Brain microvascular endothelial cell (primary cell): ENCODE measurements at regions not wholly inside any gene's neighbourhood (a gene's known extent, or its start where the extent isn't known, plus 50 kb on each side); places are given as distances from the start of the nearest gene placed in this dataset.
"Not testable (repeated sequence)": the region's sequence is repeated elsewhere in the genome, so short reads cannot be mapped to it uniquely, and the experiment has no call there.

Experiments
- DNase-seq: peaks from one replicate; pipeline ENCODE4 v3.0.0-alpha.2; 2020
- H3K27ac ChIP-seq: fragments of 250-450 bp; sonication (Bioruptor Pico); 2 replicates; pipeline ENCODE4 v1.5.1; 2020; ENCODE audit warnings: mild to moderate bottlenecking, moderate library complexity
- H3K27me3 ChIP-seq: fragments of 250-450 bp; sonication (Bioruptor Pico); replicated peaks from 2 replicates; pipeline ENCODE4 v1.5.1; 2020; ENCODE audit warnings: mild to moderate bottlenecking
- H3K36me3 ChIP-seq: fragments of 250-450 bp; sonication (Bioruptor Pico); replicated peaks from 2 replicates; pipeline ENCODE4 v1.5.1; 2020; ENCODE audit warnings: mild to moderate bottlenecking
- H3K4me3 ChIP-seq: 2 replicates; pipeline ENCODE4 v1.5.1; 2011; ENCODE audit warnings: low read depth, mild to moderate bottlenecking, control low read depth, low read length, moderate library complexity
- CTCF ChIP-seq: IDR thresholded peaks from 2 replicates; pipeline ENCODE4 v1.5.1; 2011; ENCODE audit warnings: low read depth, mild to moderate bottlenecking, moderate library complexity, low read length, control low read depth, inconsistent platforms; ENCODE audit errors: missing control alignments
- in situ Hi-C: cut with HindIII; loops from 2 replicates; pipeline ENCODE4 v1.10.0; 2017; ENCODE audit warnings: low sequenced_read_pairs, low pct_ligation_motif_present

GRCh38 chr4:52408471-52408870, 250.6 kb downstream of the USP46 start:
- no peaks in the 10 kb centered on the region for H3K27me3 ChIP-seq
- H3K27ac ChIP-seq: no peak overlapping the region
- TF ChIP-seq CTCF: no peak
- no peak overlapping the region for H3K4me3 ChIP-seq
- H3K36me3 ChIP-seq: no peaks in the 10 kb centered on the region
- DNase-seq: no peak
- in situ Hi-C loops: no loop called here

GRCh38 chr4:52409766-52410165, 249.3 kb downstream of the USP46 start:
- H3K36me3 ChIP-seq, DNase-seq, H3K4me3 ChIP-seq, H3K27ac ChIP-seq, in situ Hi-C loops, H3K27me3 ChIP-seq: not testable (repeated sequence)

- H3K27ac ChIP-seq: no peak overlapping the region
- no peak overlapping the region for H3K4me3 ChIP-seq
- H3K27me3 ChIP-seq: no peaks in the 10 kb centered on the region
- TF ChIP-seq CTCF: no peak
- H3K36me3 ChIP-seq: no peaks in the 10 kb centered on the region
- in situ Hi-C loops: no loop called here
- no peak for DNase-seq
Measured at GRCh38 chr4:52410971-52411370, 248.1 kb downstream of the USP46 start.

GRCh38 chr4:52420330-52420729, 238.8 kb downstream of the USP46 start:
- Histone ChIP-seq H3K27me3 (no peaks in the 10 kb centered on the region), H3K27ac (no peak overlapping the region), H3K4me3 (no peak overlapping the region), H3K36me3 (no peaks in the 10 kb centered on the region)
- TF ChIP-seq CTCF: no peak
- DNase-seq: no peak
- in situ Hi-C loops: no loop called here

GRCh38 chr4:52421811-52422213, 237.3 kb downstream of the USP46 start:
- H3K36me3 ChIP-seq: no peaks in the 10 kb centered on the region
- DNase-seq: no peak
- no peak overlapping the region for H3K4me3 ChIP-seq
- in situ Hi-C loops: no loop called here
- TF ChIP-seq CTCF: no peak
- no peaks in the 10 kb centered on the region for H3K27me3 ChIP-seq
- no peak overlapping the region for H3K27ac ChIP-seq

- no peak for TF ChIP-seq CTCF
- Histone ChIP-seq H3K27ac (no peak overlapping the region), H3K4me3 (no peak overlapping the region), H3K27me3 (no peaks in the 10 kb centered on the region), H3K36me3 (no peaks in the 10 kb centered on the region)
- DNase-seq: no peak
- in situ Hi-C loops: no loop called here
Measured at GRCh38 chr4:52423967-52424366, 235.1 kb downstream of the USP46 start.
